Activated naive CD8-positive, alpha-beta T cell treated with anti-CD3 and anti-CD28 coated beads, Interleukin-2, amount 10 ng/mL, durations not matched to agents 7 days and 5 days (primary cell): ENCODE measurements at regions not wholly inside any gene's neighbourhood (a gene's known extent, or its start where the extent isn't known, plus 50 kb on each side); places are given as distances from the start of the nearest gene placed in this dataset.

ENCODE experiments used
- ATAC-seq: fragments of 150-1000 bp; cut with Tn5 transposase; one replicate; pipeline ENCODE4 v1.10.0; 2021; ENCODE audit warnings: low read depth, moderate library complexity
- POLR2A ChIA-PET: fragments of 350-600 bp; sonication (Branson Sonifier 250); formaldehyde crosslinking; loops from one replicate; lab custom pipeline; 2021; ENCODE audit warnings: antibody characterized with exemption; lab: Charles Lee
- DNase-seq: peaks from one replicate; pipeline ENCODE4 v3.0.0; 2021
- H3K27ac Mint-ChIP-seq: one replicate; pipeline ENCODE4 v1.8.0; 2022; ENCODE audit warnings: mild to moderate bottlenecking, mixed read lengths
- H3K27me3 Mint-ChIP-seq: one replicate; pipeline ENCODE4 v1.8.0; 2022; ENCODE audit warnings: mild to moderate bottlenecking, moderate library complexity, mixed read lengths
- H3K36me3 Mint-ChIP-seq: one replicate; pipeline ENCODE4 v1.8.0; 2021; ENCODE audit warnings: mild to moderate bottlenecking, mixed read lengths
- H3K4me1 Mint-ChIP-seq: one replicate; pipeline ENCODE4 v1.8.0; 2021; ENCODE audit warnings: mixed read lengths
- H3K4me3 Mint-ChIP-seq: one replicate; pipeline ENCODE4 v1.8.0; 2022; ENCODE audit warnings: mild to moderate bottlenecking, moderate library complexity, mixed read lengths
- H3K9me3 Mint-ChIP-seq: one replicate; pipeline ENCODE4 v1.8.0; 2021; ENCODE audit warnings: mixed read lengths

GRCh38 chr16:79874391-79874790 lies 273.9 kb upstream of the MAF start:
- H3K27ac Mint-ChIP-seq = no peak overlapping the region

DNA sequence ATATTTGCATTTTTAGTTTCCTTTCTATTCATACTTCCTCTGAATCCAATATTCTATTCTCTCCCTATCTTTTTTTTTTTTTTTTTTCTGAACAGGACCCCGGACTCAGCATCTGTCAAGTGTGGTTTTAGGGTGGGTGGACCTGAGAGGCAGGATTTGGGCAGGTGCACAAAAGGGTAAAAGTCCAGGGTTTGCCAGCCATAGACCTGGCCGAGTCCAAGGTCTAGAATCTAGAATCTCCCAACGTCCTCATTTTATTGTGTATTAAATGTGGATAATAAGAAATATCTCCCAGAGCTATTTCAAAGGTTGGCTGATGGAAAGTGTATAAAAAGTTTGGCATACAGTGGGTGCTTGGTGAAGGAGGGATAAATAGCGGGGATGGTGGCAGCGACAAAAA lies 273.3 kb upstream of the MAF start:
- H3K9me3 Mint-ChIP-seq = peaks cover 2% of the 10 kb centered on the region
- H3K36me3 Mint-ChIP-seq = no peaks in the 10 kb centered on the region
- no peak for ATAC-seq
- DNase-seq = no peak
- no peaks in the 10 kb centered on the region for H3K27me3 Mint-ChIP-seq
- POLR2A ChIA-PET = no interaction called here
- H3K27ac Mint-ChIP-seq = no peak overlapping the region
- H3K4me1 Mint-ChIP-seq = no peaks in the 10 kb centered on the region
- no peak overlapping the region for H3K4me3 Mint-ChIP-seq

More at GRCh38 chr16:79874391-79874790, 273.9 kb upstream of the MAF start:
- DNase-seq = no peak
- H3K27me3 Mint-ChIP-seq = no peaks in the 10 kb centered on the region
- no peak overlapping the region for H3K4me3 Mint-ChIP-seq
- ATAC-seq = no peak
- H3K9me3 Mint-ChIP-seq = peaks cover 2% of the 10 kb centered on the region
- no peaks in the 10 kb centered on the region for H3K4me1 Mint-ChIP-seq
- no peaks in the 10 kb centered on the region for H3K36me3 Mint-ChIP-seq
- POLR2A ChIA-PET = no interaction called here

GRCh38 chr16:79871906-79872305 lies 271.4 kb upstream of the MAF start:
- H3K27ac Mint-ChIP-seq = no peak overlapping the region
- DNase-seq = no peak
- H3K36me3 Mint-ChIP-seq = no peaks in the 10 kb centered on the region
- POLR2A ChIA-PET = no interaction called here
- no peaks in the 10 kb centered on the region for H3K27me3 Mint-ChIP-seq
- no peak for ATAC-seq
- peaks cover 3% of the 10 kb centered on the region for H3K9me3 Mint-ChIP-seq
- H3K4me3 Mint-ChIP-seq = no peak overlapping the region
- no peaks in the 10 kb centered on the region for H3K4me1 Mint-ChIP-seq

- H3K36me3 Mint-ChIP-seq = no peaks in the 10 kb centered on the region
- H3K27me3 Mint-ChIP-seq = no peaks in the 10 kb centered on the region
- H3K9me3 Mint-ChIP-seq = peaks cover 3% of the 10 kb centered on the region
- no peak overlapping the region for H3K4me3 Mint-ChIP-seq
- no peaks in the 10 kb centered on the region for H3K4me1 Mint-ChIP-seq
- ATAC-seq = no peak
- H3K27ac Mint-ChIP-seq = no peak overlapping the region
- no peak for DNase-seq
- POLR2A ChIA-PET = no interaction called here
Observed at GRCh38 chr16:79870016-79870886, 269.7 kb upstream of the MAF start.

GRCh38 chr16:79869304-79870015 lies 268.9 kb upstream of the MAF start:
- H3K27ac Mint-ChIP-seq = no peak overlapping the region
- H3K9me3 Mint-ChIP-seq = peaks cover 3% of the 10 kb centered on the region
- POLR2A ChIA-PET = no interaction called here
- no peaks in the 10 kb centered on the region for H3K4me1 Mint-ChIP-seq
- H3K4me3 Mint-ChIP-seq = no peak overlapping the region
- DNase-seq (no peak), ATAC-seq (no peak)
- no peaks in the 10 kb centered on the region for H3K36me3 Mint-ChIP-seq
- no peaks in the 10 kb centered on the region for H3K27me3 Mint-ChIP-seq

- DNase-seq (no peak), ATAC-seq (no peak)
- Mint-ChIP-seq H3K4me3 (no peak overlapping the region), H3K27ac (no peak overlapping the region), H3K9me3 (peaks cover 3% of the 10 kb centered on the region), H3K27me3 (no peaks in the 10 kb centered on the region), H3K36me3 (no peaks in the 10 kb centered on the region), H3K4me1 (no peaks in the 10 kb centered on the region)
- POLR2A ChIA-PET = no interaction called here
Observed at GRCh38 chr16:79868841-79869240, 268.3 kb upstream of the MAF start.

DNA sequence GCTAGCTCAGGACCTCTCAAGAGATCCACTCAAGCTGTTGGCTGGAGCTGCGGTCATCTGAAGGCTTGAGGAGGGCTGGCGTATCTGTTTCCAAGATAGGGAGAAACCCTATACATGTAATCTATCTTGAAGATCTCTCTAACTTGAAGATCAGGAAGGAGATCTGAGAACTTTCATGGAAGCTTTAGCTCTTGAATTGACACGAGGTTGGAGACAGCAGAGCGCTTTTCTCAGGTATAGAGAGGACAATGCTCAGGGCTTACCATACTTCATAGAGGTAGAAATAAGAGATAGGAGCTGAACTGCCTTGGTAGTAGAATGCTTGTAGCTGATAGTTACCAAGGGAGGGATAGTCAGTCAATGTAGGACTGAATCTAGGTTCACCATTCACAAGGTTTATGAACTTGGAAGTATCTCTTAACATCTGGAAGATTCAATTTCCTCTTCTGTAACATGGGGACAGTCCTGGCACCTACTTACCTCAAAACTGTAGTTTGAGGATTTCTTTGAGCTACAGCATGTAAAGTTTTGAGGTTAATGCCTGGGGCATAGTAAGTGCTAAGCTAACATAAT lies 267.0 kb upstream of the MAF start:
- POLR2A ChIA-PET = no interaction called here
- H3K27ac Mint-ChIP-seq = no peak overlapping the region
- H3K4me3 Mint-ChIP-seq = no peak overlapping the region
- DNase-seq = no peak
- no peaks in the 10 kb centered on the region for H3K27me3 Mint-ChIP-seq
- no peaks in the 10 kb centered on the region for H3K4me1 Mint-ChIP-seq
- peaks cover 3% of the 10 kb centered on the region for H3K9me3 Mint-ChIP-seq
- ATAC-seq = no peak
- H3K36me3 Mint-ChIP-seq = no peaks in the 10 kb centered on the region

DNA sequence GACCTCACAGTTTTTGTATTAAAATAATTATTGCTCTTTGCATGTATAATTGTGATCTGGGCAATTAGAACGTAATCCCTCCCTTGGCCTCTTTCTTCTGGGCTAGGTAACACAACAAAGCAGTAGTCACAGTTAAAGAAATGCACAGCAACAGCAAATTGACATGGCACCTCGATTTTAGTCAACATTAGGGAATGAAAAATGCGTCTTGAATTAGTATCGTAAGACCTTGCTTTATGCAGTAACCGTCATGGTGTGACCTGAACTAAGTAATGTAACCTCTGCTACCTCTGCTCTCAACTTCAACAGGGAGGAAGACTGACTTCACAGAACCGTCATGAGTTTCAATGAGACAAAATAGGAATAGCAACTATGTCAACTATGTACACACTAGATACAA lies 265.4 kb upstream of the MAF start:
- H3K9me3 Mint-ChIP-seq = peaks cover 3% of the 10 kb centered on the region
- DNase-seq (no peak), ATAC-seq (no peak)
- H3K27ac Mint-ChIP-seq = no peak overlapping the region
- no peaks in the 10 kb centered on the region for H3K4me1 Mint-ChIP-seq
- POLR2A ChIA-PET = no interaction called here
- no peaks in the 10 kb centered on the region for H3K27me3 Mint-ChIP-seq
- H3K4me3 Mint-ChIP-seq = no peak overlapping the region
- no peaks in the 10 kb centered on the region for H3K36me3 Mint-ChIP-seq

DNA sequence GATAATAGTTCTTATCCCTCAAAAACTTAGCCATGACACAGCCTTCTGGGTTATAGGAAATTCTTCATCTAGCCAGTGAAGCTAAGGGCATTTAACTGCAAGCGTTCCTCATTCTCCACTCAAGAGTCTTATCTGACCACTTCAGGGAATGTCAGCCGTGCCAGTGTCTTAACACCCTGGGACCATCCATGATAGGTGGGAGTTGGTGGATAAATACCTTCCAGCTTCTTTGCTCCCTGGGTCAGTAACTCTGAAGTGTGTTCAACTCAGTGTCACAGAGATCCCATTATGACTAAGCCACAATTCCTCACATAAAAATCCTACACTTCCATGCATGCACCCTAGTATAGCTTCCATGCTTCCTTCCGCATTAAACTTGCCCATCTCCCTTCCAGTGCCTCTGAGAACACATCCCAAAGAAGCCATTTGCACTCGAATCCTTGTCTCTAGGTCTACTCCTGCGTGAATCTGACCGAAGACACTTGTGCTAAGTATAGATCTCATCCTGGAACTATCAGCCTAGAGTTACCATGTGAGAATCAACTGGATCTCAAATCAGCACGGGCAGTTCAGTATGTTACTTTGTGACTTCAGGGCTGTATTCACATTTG lies 264.3 kb upstream of the MAF start:
- H3K27ac Mint-ChIP-seq = no peak overlapping the region
- H3K27me3 Mint-ChIP-seq = no peaks in the 10 kb centered on the region
- H3K4me1 Mint-ChIP-seq = no peaks in the 10 kb centered on the region
- POLR2A ChIA-PET = no interaction called here
- ATAC-seq = no peak
- peaks cover 1% of the 10 kb centered on the region for H3K9me3 Mint-ChIP-seq
- H3K36me3 Mint-ChIP-seq = no peaks in the 10 kb centered on the region
- no peak overlapping the region for H3K4me3 Mint-ChIP-seq
- DNase-seq = no peak

DNA sequence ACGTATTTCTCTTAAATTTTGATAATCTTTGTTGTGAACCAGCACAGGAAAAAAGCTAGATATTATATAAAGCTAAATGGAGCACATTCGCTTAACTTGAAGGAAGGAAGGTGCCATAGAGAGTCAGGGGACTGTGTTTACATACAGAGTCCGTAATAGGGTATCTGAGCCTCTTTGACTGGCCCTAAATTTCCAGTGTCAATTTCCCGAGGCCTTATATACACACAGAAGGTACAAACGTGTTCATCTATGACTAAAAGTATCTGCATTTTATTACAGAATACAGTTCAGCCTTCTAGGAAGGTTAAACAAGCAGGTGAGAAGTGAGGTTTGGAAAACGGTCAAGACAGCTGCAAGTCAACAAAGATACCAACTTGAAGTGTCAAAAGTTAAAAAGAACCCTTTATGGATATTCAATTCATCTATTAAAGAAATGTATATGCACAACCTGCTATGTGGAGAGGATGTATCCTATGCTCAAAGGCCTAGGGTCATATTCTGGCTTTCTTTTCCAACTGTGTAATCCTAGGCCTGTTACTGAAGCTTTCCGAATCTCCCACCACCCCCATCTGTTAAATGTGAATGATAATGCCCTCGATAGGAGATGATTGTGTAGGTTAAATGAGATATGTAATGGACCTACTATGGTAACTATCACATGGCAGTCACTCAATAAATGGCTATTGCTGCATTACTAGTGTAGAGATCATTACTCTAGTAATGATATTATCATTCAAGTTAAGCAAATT lies 263.7 kb upstream of the MAF start:
- Mint-ChIP-seq H3K36me3 (no peaks in the 10 kb centered on the region), H3K27me3 (no peaks in the 10 kb centered on the region), H3K4me3 (no peak overlapping the region), H3K4me1 (no peaks in the 10 kb centered on the region), H3K27ac (no peak overlapping the region), H3K9me3 (peaks cover 1% of the 10 kb centered on the region)
- DNase-seq (no peak), ATAC-seq (no peak)
- POLR2A ChIA-PET = no interaction called here

DNA sequence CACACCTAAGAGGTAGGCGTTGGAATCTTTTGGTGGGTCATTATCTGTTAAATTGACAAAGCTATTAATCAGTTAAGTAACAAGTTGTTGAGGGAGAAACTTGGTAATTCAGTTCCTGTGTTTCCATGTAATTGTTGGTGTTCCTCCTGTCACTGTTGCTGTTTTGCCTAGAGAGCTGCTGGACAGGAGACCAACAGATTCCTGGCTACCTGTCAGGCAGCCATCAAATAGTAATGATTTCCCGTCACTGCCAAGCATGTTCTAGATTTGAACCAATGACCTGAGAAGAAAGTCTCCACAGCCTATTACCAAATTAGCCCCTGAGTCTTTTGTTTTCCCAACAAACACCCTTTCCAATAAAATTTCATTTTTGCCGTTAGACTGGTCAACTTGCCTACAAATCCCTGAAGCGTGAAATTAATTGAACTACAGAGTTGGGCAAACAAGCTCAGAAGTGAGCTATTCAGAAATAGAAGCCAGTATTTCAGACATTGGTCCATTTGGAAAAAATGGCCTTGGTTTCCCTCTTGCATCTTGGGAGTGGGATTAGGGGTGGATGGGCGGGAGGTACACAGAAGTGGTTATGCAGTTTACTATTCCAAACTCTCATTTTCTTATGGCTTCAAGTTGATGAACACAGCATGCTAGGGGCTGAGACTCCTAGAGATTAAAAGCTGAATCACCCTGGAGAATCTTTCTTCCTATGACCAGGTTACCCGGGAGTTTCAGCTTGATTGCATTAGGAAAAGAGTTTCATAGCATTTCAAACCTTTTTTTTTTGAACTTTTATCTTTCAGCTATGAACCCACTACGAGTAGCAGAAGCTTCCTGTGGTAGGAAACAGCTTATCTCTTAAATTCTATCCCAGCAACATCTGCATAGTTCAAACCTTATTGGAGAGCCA lies 262.8 kb upstream of the MAF start:
- H3K4me1 Mint-ChIP-seq = no peaks in the 10 kb centered on the region
- H3K27me3 Mint-ChIP-seq = no peaks in the 10 kb centered on the region
- H3K4me3 Mint-ChIP-seq = no peak overlapping the region
- POLR2A ChIA-PET = no interaction called here
- DNase-seq (no peak), ATAC-seq (no peak)
- H3K9me3 Mint-ChIP-seq = peaks cover under 1% of the 10 kb centered on the region
- H3K36me3 Mint-ChIP-seq = no peaks in the 10 kb centered on the region
- no peak overlapping the region for H3K27ac Mint-ChIP-seq

- H3K27me3 Mint-ChIP-seq = no peaks in the 10 kb centered on the region
- DNase-seq (no peak), ATAC-seq (no peak)
- H3K4me1 Mint-ChIP-seq = no peaks in the 10 kb centered on the region
- H3K4me3 Mint-ChIP-seq = no peak overlapping the region
- POLR2A ChIA-PET = no interaction called here
- H3K36me3 Mint-ChIP-seq = no peaks in the 10 kb centered on the region
- H3K9me3 Mint-ChIP-seq = no peaks in the 10 kb centered on the region
- no peak overlapping the region for H3K27ac Mint-ChIP-seq
Observed at GRCh38 chr16:79862601-79863000, 262.1 kb upstream of the MAF start.
